ENCODE measurements at regions not wholly inside any gene's neighbourhood (a gene's known extent, or its start where the extent isn't known, plus 50 kb on each side); places are given as distances from the start of the nearest gene placed in this dataset.
A peak's percentile ranks its signal among the peaks of the same experiment; 100 is the strongest.

DNA sequence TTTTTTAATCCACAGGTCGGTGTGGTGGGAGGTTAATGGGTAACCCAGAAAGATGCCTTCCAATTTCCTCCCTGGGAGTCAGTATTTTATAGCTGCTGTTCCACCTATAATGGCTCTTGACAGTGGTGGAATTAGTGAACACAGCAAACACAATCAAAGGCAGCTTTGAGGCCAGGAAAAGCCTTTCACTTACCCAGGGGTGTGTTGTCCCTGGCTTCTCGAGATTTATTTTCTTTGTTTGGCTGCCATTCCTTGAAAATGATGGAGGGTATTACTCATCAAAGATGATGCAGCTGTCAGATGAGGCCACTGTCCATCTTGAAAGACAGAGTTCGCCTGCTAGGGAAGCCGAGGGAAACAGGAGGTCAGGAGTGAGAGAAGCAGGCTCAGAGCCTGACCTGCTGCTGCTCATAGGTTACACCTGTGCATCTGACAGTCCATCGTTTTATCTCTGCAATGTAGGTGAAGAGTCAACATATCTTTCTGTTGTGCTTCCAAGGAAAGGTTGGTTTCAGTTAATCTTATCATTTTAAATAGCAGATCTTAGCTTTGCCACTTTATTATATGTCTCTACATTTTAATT is 221.6 kb downstream of the XPNPEP1 start:
- ATAC-seq (peak; percentile 85), DNase-seq (peak in 2 of 3 donors; percentile 47 to 65)
- intact Hi-C loops (cut with DNase I, micrococcal nuclease) = no loop called here
- TF ChIP-seq CTCF (IDR thresholded peaks at IDR 0.05) = no peak
- Histone ChIP-seq H3K4me3 (no peak overlapping the region), H3K36me3 (ENCODE audit: low read depth) (no peaks in the 10 kb centered on the region), H3K9me3 (no peaks in the 10 kb centered on the region), H3K4me1 (ENCODE audit: low read depth) (peaks cover 48% of the 10 kb centered on the region)

- TF ChIP-seq CTCF (IDR thresholded peaks at IDR 0.05) = no peak
- H3K4me1 ChIP-seq (ENCODE audit: low read depth) = peaks cover 56% of the 10 kb centered on the region
- peak; percentile 62 for ATAC-seq
- DNase-seq = peak in 1 of 3 donors; percentile 43
- H3K4me3 ChIP-seq = no peak overlapping the region
- H3K9me3 ChIP-seq = no peaks in the 10 kb centered on the region
- no peaks in the 10 kb centered on the region for H3K36me3 ChIP-seq (ENCODE audit: low read depth)
- intact Hi-C loops (cut with DNase I, micrococcal nuclease) = no loop called here
Measured at GRCh38 chr10:109698882-109699664, 224.2 kb downstream of the XPNPEP1 start.

DNA sequence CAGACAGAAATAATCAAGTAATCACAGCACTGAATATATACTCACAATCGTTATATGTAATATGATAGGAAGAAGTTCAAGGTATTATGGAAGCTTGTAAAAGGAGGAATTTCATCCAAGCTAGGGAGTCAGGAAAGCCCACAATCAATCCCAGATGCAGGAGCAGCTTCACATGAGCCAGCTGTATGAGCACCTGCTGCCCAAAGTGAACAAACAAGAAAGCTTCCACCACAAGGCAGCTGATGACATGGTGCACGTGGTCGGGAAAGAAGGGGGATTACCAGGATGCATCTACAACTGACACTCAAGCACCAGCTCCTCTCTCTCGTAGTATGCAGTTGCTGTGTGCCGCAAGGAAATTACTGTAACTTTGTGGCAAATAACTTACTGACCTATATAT is 225.2 kb downstream of the XPNPEP1 start:
- TF ChIP-seq CTCF (IDR thresholded peaks at IDR 0.05) = no peak
- Histone ChIP-seq H3K9me3 (no peaks in the 10 kb centered on the region), H3K4me1 (ENCODE audit: low read depth) (peaks cover 53% of the 10 kb centered on the region), H3K4me3 (no peak overlapping the region), H3K36me3 (ENCODE audit: low read depth) (no peaks in the 10 kb centered on the region)
- ATAC-seq (peak; percentile 18), DNase-seq (peak in 1 of 3 donors; percentile 27)
- intact Hi-C loops (cut with DNase I, micrococcal nuclease) = no loop called here

DNA sequence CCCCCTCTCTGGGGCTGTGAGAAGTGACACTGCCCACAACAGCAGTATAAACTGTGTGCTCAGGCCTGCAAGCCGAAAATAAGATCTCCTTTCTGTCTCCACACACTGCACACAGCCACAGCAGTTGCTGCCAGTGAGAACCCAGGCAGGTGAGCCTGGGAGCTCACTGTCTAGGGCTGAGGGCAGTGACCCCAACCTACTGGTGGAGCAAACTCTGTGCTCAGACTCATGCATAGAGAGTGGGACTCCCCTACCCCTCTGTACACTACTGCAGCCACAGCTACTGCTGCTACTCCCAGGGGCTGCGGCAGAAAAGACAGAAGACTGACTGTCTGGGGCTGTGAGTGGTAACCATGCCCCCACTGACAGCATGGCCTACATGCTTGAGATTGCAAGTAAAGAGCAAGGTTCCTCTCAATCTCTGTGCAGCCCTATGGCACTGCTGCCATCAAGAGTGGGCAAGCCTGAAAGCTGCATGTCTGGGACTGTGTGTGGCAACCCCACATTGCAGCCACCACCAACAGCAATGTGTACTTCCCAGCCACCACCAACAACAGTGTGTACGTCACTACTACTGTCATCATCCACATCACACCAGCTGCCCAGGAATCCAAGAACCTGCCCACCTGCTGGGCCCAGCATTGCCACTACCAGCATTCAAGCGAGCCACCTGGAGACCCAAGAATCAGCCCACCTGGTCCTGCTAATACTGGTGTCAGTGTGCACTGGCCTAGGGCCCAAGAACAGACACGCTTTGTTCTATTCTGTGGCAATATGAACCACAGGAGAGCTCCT is 226.1 kb downstream of the XPNPEP1 start:
- no peaks in the 10 kb centered on the region for H3K9me3 ChIP-seq
- intact Hi-C loops (cut with DNase I, micrococcal nuclease) = no loop called here
- no peak for TF ChIP-seq CTCF (IDR thresholded peaks at IDR 0.05)
- no peaks in the 10 kb centered on the region for H3K36me3 ChIP-seq (ENCODE audit: low read depth)
- ATAC-seq = peak; percentile 9
- no peak for DNase-seq
- no peak overlapping the region for H3K4me3 ChIP-seq
- H3K4me1 ChIP-seq (ENCODE audit: low read depth) = peaks cover 44% of the 10 kb centered on the region

- intact Hi-C loops (cut with DNase I, micrococcal nuclease) = no loop called here
- no peaks in the 10 kb centered on the region for H3K36me3 ChIP-seq (ENCODE audit: low read depth)
- DNase-seq (peak in 1 of 3 donors; percentile 19), ATAC-seq (peak; percentile 64)
- no peaks in the 10 kb centered on the region for H3K9me3 ChIP-seq
- no peak overlapping the region for H3K4me3 ChIP-seq
- peaks cover 40% of the 10 kb centered on the region for H3K4me1 ChIP-seq (ENCODE audit: low read depth)
- no peak for TF ChIP-seq CTCF (IDR thresholded peaks at IDR 0.05)
Measured at GRCh38 chr10:109696462-109696861, 226.8 kb downstream of the XPNPEP1 start.

Measured in mucosa of descending colon (tissue), 3 donors.